GM19468 (cell line): ENCODE measurements at regions not wholly inside any gene's neighbourhood (a gene's known extent, or its start where the extent isn't known, plus 50 kb on each side); places are given as distances from the start of the nearest gene placed in this dataset.

ENCODE experiments used
- ATAC-seq: cut with Tn5 transposase; IDR thresholded peaks from one replicate; pipeline ENCODE4 v1.9.1; 2021; ENCODE audit warnings: mild to moderate bottlenecking, moderate library complexity, moderate number of reproducible peaks; ENCODE audit not compliant: unreplicated experiment; ENCODE audit errors: extremely low read depth

GRCh38 chr7:15963206-15963605 lies 276.7 kb upstream of the MEOX2 start:
- ATAC-seq = no peak

- no peak for ATAC-seq
These were observed 268.3 kb upstream of the MEOX2 start for GRCh38 chr7:15954671-15955354.

DNA sequence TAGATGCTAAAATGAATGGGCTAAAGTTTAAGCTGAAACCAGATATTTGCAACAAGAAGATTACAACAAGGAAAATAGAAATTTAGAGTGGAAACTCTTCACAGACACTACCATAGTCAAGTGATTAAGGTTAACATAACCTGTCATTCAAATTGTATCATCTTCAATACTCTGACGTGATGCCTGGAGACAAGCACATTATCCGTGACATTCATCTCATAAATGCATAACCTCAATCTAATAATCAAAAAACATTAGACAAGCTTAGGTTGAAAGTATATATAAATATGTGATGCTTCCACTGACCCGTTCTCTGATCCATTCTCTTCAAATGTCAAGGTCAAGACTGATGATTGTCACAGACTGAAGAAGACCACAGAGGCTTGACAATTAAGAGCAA lies 263.8 kb upstream of the MEOX2 start:
- ATAC-seq = no peak

DNA sequence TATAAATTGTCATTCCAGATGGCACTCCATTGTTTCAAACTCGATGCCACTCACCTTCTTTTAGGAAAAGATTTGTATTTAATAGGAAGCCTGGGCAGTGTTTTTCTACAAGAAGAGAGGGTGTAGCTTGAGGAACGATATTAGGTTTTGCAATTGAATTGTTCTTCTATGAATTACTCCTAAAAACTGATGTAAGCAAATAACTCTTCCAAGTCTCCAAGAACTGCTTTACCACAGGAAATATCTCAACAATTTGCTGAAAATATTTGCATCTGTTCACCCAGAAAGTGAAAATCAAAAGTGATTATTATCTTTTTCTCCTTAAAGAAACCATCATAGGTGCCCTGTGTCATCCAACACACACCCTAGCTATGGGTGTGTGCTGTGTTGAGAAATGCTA lies 261.3 kb upstream of the MEOX2 start:
- no peak for ATAC-seq

DNA sequence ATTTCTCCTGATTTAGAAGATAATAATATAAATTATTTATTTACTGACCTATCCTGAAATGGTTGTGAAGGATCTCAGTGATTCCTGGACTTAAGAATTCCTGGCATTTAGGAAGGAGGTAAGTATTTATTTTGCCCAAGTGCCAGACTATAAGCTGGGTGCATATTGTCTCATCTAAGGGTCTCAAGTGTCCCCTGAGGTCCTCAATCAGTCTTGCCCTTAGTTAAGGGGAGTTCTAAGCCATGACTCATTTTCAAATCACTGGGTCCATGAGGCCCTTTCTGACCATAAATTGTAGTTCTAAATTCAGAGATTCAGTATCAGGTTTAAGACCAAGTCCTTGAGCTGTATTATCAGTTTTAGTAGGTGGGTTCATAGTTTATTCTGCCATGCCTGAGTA lies 251.6 kb upstream of the MEOX2 start:
- ATAC-seq = no peak

DNA sequence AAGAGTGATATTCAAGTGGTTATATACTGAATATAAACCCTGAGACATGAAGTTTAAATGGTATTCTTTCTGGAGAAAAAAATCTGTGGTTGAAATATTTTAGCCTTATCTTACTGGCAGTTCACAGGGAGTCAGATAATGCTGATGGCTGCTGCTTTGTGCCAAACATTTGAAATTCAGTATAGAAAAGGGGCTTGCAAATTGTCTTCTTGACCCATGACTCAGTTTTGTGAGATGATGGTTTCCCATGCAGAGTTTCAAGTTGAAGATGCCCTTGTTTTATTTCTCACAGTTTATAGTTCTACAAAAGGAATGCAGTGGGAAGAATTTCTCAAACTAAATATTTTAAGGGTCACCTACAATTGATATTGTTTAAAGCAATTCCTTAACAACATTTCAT lies 251.1 kb upstream of the MEOX2 start:
- ATAC-seq = no peak

DNA sequence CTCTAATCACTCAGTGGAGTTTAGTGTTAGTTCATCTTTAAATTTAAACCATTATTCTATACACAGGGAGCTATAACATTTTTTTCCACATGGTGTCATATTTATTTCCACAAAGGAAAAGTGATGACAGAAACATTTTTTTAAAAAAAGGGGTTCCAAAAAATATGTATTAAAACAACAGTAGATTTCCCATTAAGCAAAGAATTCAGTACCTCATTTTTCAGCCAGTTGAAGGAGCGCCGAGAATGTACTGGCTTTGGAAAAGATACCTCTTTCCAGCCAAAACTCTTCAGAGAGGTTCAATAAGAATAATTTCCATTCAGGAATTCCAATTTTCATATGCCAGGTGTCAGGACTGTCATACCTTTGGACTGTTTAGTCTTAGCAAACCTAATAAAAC lies 250.5 kb upstream of the MEOX2 start:
- no peak for ATAC-seq

GRCh38 chr7:15932318-15932717 lies 245.8 kb upstream of the MEOX2 start:
- no peak for ATAC-seq

DNA sequence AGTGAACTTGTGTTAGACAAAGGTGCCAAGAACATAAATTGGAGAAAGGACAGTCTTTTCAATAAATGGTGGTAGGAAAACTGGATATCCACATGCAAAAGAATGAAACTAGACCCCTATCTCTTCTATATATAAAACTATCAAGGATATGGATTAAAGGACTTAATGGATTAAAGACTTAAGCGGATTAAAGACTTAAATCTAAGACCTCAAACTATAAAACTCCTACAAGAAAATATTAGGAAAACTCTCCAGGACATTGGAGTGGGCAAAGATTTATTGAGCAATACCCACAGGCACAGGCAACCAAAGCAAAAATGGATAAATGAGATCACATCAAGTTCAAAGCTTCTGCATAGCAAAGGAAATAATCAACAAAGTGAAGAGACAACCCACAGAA lies 242.9 kb upstream of the MEOX2 start:
- no peak for ATAC-seq

GRCh38 chr7:15925608-15926007 lies 239.1 kb upstream of the MEOX2 start:
- no peak for ATAC-seq

DNA sequence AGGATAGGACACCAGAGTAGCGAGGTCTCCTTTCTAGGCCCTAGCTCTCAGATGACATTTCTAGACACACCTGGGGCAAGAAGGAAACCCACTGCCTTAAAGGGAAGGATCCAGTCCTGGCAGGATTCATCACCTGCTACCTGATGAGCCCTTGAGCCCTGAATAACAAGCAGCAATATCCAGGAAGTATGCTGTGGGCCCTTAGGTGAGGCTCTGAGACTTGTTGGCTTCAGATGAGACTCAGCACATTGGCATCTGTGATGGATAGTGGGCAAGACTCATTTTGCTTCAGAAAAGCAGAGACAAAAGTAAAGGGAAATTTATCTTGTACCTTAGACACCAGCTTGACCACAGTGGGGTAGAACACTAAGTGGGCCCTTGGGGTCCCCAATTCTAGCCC lies 238.4 kb upstream of the MEOX2 start:
- no peak for ATAC-seq

- ATAC-seq = no peak
These were observed 235.5 kb upstream of the MEOX2 start for GRCh38 chr7:15922002-15922401.

DNA sequence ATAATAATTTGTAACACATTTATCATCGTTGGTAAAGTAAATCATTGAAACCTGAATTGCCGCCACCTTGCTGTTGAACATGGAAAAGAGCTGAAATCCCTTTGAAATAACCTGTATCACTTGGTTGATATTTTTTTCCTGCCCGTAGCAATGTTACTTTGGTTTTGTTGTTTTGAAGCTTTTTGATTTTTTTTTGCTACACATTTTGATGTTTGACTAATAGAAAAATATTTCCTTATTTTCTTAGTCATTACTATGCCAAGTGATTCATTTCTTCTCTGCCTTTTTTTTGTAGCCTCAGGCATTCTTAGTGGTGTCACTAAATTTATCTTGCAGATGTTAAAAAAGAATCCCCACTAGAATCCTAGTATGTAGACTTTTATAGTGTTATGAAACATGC lies 235.1 kb upstream of the MEOX2 start:
- ATAC-seq = no peak

DNA sequence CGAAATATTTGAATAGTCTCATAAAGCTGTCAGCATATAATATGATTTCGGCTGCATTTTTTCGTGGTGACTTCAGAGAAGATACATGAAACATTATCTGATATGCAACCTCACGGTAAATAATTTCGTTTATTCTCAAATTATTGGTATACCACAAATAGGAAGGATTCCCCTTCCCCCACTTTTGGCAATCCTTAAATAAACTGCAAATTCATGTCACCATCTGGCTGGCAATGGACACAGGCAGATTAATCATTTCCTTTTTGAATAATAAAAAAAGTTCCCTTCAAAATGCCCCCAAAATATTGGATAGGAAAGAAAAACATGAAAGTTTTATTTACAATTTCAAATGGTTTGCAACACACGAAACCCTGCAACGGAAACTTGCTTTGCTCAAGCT lies 234.5 kb upstream of the MEOX2 start:
- no peak for ATAC-seq

GRCh38 chr7:15916681-15917380 lies 230.3 kb upstream of the MEOX2 start:
- ATAC-seq = no peak

DNA sequence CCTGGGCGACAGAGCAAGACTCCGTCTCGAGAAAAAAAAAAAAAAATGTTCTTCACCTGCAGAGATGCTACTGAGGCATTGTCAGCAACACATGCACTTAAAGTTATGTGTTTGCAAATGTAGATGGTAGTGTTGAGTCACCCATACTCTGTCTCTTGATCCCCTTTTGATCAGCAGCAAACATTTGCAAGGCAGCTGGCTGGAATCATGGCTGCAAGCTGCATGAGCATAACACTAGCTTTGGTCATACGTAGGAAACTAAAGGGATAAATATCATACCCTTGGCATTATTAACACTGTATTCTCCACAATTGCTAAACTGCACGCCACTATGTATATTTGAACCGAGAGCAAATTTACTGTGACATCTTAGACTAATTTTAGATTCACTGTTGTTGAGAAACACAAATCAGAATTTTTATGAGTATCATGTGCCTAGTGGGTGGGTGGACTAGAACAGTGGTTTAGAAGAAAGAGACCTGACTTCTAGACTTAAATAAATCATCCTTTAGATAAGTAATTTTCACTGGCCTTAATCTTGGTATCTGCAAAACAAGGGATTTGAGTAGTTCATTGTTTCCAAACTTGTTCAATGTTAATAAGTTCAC lies 229.3 kb upstream of the MEOX2 start:
- no peak for ATAC-seq

- no peak for ATAC-seq
These were observed 228.1 kb upstream of the MEOX2 start for GRCh38 chr7:15914611-15915010.

DNA sequence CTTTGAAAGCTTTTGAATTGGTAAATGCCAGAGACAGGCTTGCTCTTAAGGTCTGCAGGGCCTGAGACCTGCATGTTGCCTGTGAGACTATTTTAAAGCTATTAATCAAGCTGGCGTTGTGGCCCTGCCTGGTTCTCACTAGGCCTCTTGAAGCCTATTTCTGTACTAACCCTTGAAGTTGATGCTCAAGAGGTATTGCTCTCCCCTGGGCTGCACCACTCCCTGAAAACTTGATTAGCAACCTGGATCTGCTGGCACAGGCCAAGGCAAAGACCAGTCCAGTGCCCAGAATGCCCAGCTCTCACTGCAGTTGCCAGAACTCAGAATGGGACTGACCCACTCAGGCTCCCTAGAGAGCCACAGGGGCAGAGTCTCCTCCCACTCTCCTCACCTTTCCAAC lies 220.0 kb upstream of the MEOX2 start:
- no peak for ATAC-seq

GRCh38 chr7:15905251-15906040 lies 219.0 kb upstream of the MEOX2 start:
- no peak for ATAC-seq

DNA sequence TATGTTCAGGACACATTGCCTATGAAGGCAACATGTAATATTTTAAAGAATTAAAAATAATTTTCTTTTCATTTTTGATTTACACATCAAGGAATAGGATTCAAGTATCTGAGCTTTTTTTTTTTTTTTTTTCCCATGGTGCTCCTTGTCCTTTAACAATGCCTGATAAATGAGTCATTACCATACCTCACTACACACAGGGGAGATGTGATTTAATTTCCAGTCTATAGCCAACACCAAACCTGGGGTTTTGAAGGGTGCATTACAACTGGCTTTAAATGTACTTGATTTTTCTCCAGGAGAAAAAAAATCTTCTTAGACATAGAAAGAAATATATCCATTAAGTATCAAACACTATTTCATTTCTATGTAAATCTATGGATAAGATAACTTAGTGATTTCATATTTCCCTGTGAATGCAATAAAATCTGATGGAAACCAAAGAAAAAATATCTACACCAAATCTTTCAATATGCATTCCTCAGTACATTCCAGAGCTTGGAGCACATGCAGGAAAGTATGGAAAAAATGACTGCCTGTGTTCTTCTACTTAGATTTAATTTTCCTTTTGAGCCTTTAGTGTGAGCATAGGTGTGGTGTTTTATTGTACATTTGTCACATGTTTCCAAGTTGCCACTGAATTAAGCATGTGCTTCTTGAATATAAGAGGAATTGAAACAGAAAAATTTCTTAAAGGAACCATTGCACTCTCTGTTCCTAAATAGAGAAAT lies 204.8 kb upstream of the MEOX2 start:
- no peak for ATAC-seq
